Non-pigmented ciliary epithelial cell (primary cell): ENCODE measurements at regions not wholly inside any gene's neighbourhood (a gene's known extent, or its start where the extent isn't known, plus 50 kb on each side); places are given as distances from the start of the nearest gene placed in this dataset.
"Not testable (repeated sequence)": the region's sequence is repeated elsewhere in the genome, so short reads cannot be mapped to it uniquely, and the experiment has no call there.

ENCODE experiments used
- DNase-seq: peaks from one replicate; pipeline ENCODE4 v3.0.0-alpha.2; 2010; ENCODE audit warnings: low read depth

GRCh38 chr9:19656704-19657103 lies 132.1 kb downstream of the SLC24A2 start:
- DNase-seq, result no peak

- DNase-seq, result no peak
These were observed 137.2 kb downstream of the SLC24A2 start for GRCh38 chr9:19651681-19652080.

GRCh38 chr9:19650312-19650711 lies 138.5 kb downstream of the SLC24A2 start:
- DNase-seq, result no peak

- no peak for DNase-seq
These were observed 139.3 kb downstream of the SLC24A2 start for GRCh38 chr9:19649336-19650041.

- DNase-seq, result no peak
These were observed 140.2 kb downstream of the SLC24A2 start for GRCh38 chr9:19648672-19649071.

GRCh38 chr9:19643875-19644274 lies 145.0 kb downstream of the SLC24A2 start:
- DNase-seq, result no peak

GRCh38 chr9:19642256-19642655 lies 146.6 kb downstream of the SLC24A2 start:
- no peak for DNase-seq

GRCh38 chr9:19641046-19641445 lies 147.8 kb downstream of the SLC24A2 start:
- no peak for DNase-seq

GRCh38 chr9:19640014-19640413 lies 148.8 kb downstream of the SLC24A2 start:
- DNase-seq, result no peak

- DNase-seq, result no peak
These were observed 151.8 kb downstream of the SLC24A2 start for GRCh38 chr9:19637084-19637483.

GRCh38 chr9:19634881-19635280 lies 154.0 kb downstream of the SLC24A2 start:
- DNase-seq, result no peak

GRCh38 chr9:19631181-19631580 lies 157.7 kb downstream of the SLC24A2 start:
- no peak for DNase-seq

- DNase-seq, result no peak
These were observed 158.1 kb downstream of the SLC24A2 start for GRCh38 chr9:19630760-19631159.

- no peak for DNase-seq
These were observed 159.3 kb downstream of the SLC24A2 start for GRCh38 chr9:19629488-19629887.

- not testable (repeated sequence) for DNase-seq
These were observed 163.4 kb downstream of the SLC24A2 start for GRCh38 chr9:19625426-19625825.

GRCh38 chr9:19624519-19624918 lies 164.3 kb downstream of the SLC24A2 start:
- DNase-seq, result no peak

GRCh38 chr9:19623941-19624340 lies 164.9 kb downstream of the SLC24A2 start:
- DNase-seq, result no peak

- no peak for DNase-seq
These were observed 168.5 kb downstream of the SLC24A2 start for GRCh38 chr9:19620326-19620725.

GRCh38 chr9:19619221-19619620 lies 169.6 kb downstream of the SLC24A2 start:
- no peak for DNase-seq

- DNase-seq, result no peak
These were observed 170.0 kb downstream of the SLC24A2 start for GRCh38 chr9:19618816-19619215.

GRCh38 chr9:19615036-19615624 lies 173.7 kb downstream of the SLC24A2 start:
- no peak for DNase-seq

- DNase-seq, result no peak
These were observed 174.5 kb downstream of the SLC24A2 start for GRCh38 chr9:19614294-19614693.

- DNase-seq, result no peak
These were observed 188.3 kb downstream of the SLC24A2 start for GRCh38 chr9:19600538-19600937.

- no peak for DNase-seq
These were observed 189.9 kb downstream of the ACER2 start for GRCh38 chr9:19598722-19599121.
